GM21526 (cell line): ENCODE measurements at regions not wholly inside any gene's neighbourhood (a gene's known extent, or its start where the extent isn't known, plus 50 kb on each side); places are given as distances from the start of the nearest gene placed in this dataset.

Experiments used
- ATAC-seq: cut with Tn5 transposase; IDR thresholded peaks from one replicate; pipeline ENCODE4 v1.9.1; 2021; ENCODE audit warnings: moderate library complexity; ENCODE audit not compliant: unreplicated experiment, low FRiP score

DNA sequence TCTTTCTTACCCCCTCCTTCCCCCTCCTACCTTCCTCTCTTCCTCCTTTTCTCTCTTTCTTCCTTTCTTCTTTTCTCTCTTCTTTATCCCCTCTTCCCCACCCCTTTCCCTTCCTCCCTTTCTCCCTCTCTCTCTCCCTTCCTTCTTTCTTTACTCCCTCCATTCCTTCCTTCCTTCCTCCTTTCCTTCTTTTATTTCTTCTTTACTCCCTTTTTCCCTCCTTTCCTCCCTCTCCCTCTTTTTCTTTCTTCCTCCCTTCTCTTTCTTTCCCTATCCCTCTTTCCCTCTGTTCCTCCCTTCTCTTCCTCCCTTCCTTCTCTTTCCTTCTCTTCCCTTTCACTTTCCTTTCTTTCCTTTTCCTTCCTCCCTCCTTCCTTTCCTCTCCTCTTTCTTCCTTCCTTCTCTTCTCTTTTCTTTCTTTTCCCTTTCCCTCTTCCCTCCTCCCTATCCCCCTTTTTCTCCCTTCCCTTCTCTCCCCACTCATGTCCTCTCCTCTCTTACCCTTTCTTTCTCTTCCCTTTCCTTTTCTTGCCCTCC lies 302.3 kb upstream of the TBX3 start:
- no peak for ATAC-seq

DNA sequence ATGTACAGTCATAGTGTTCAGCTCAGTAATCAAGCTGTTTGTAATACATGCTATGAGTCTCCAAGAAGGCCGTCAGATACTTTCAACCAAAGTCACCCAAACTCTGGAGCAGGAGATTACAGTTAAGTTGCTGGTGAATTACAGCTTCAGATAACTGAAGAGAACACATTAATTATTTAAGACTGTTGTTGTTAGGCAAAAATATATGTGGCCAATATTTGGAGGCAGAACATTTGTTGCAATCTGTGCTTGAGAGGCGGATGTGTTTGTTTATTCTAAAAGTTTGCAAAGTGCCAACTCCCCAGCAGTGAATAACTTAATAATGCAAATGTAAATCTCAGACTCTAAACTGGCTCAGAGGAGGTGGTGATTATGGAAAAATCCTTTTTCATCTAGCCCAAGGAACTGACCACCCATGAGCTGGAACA lies 300.7 kb upstream of the TBX3 start:
- no peak for ATAC-seq

- ATAC-seq: no peak
These were observed 298.8 kb upstream of the TBX3 start for GRCh38 chr12:114982760-114983159.

DNA sequence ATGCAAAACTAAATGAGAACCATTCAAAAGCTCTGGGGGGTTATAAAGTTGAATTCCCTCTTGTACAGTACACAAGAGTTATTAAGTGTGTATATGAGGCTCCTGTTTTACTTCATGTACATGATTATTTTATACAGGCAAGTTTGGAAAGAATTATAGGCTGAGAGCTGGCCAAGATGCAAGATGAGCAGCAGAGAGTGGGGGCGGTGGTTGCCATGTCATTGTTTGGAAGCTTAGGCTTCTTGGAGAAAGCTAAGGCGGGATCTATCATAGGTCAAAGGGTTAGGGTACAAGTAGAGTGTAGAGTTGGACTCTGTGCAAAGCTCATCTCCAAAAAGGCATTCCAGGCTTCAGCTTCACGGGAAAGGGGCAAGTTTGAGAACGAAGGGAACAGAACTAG lies 297.1 kb upstream of the TBX3 start:
- no peak for ATAC-seq

DNA sequence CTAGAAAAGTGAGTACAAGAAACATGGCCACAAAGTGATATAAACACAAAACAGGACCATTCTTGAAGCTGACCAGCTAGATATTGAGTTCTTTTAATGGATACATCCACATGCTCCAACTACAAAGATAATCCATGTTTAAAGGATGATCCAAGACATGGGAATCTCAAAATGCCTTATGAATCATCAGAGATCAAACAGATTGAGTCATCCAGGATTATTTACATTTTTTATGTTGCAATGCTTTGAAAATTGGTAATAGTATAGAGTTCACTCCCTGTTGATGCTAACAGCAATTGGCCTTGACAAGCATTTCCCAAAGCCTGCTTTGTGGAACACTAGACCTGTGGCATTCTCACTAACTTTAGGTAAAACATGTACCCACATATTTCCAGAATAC lies 293.0 kb upstream of the TBX3 start:
- ATAC-seq: no peak

DNA sequence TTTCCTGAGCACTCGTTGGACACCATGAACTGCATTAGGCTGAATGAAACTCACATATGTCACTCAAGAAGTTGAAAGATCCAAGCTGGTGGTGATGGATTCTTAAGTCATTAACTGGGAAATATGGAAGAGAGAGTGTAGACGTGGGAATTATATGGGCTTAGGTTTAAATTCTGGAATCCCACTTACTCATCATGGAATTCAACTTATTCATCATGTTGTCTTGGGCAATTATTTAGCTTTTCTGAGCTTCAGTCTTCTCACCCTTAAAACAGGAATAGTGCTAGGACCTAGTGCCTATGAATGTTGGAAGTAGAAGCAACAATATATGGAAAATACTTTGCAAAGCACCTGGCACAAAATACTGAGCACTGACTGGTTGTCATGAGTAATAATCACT lies 292.4 kb upstream of the TBX3 start:
- ATAC-seq: no peak

DNA sequence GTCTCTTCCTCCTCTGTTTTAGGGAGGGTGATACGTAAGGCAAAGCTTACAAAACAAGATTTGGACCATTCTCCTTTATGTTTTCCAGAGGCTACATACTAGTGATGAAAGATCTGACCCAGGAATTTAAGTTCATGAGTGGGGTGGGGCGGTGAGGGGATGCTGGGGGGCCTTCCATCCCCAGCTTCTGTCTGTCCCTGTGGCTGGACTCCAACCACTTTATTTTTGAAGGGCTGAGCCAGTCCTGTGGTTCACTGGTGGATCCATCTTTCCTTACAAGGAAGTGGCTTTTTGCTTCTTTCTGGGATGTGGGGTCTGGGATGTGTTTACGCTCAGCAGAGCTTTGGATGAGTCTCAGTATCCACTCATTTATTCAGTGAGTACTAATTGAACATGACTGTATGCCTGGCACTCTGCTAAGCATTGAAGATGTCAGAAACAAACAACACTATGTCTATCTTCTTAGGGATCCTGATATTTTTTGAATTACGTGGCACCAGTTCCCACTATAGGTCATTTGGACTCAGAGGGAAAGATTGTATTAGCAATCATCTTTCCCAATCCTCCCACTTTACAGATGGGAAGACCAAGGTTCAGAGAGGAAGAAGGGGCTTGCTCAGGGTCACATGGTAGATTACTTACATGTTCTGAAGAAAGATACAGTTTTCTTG lies 291.8 kb upstream of the TBX3 start:
- ATAC-seq: no peak

- ATAC-seq: no peak
These were observed 291.1 kb upstream of the TBX3 start for GRCh38 chr12:114974826-114975639.

DNA sequence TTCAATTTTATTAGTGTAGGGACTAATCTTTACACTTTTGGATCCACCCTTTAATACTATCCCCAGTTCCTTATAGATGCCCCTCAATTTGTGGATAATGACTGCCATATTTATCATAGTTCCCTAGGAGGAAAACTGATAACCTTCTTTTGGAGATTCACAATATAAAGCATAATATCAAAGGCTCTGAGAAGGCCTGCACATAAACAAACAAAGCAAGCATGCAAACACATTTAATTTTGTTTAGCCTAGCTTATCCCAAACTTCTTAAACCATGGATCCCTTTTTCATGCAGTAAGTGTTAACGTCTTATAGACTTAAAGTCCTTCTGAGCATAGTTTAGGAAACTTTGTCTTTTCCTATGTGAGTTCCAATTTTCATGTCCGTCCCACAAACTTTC lies 290.4 kb upstream of the TBX3 start:
- no peak for ATAC-seq

- ATAC-seq: no peak
These were observed 284.8 kb upstream of the TBX3 start for GRCh38 chr12:114968727-114969126.

DNA sequence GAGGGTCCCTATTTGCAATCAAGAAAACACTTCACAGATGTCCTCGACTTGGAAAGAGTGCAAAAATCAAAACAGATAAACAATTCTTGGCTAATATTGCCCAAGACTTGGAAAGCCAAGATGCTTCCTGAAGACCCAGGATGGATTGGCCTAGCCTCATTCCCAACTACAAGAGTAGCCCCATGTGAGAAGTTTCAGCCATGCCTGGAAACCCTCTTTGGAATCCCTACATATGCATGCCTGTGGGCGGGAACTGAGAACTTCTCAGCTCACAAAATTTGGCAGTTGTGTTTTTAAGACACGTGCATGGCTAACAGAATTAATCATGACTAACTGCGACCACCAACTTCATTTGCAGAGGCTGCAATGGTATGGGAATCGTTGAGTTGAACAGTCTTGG lies 283.2 kb upstream of the TBX3 start:
- no peak for ATAC-seq

DNA sequence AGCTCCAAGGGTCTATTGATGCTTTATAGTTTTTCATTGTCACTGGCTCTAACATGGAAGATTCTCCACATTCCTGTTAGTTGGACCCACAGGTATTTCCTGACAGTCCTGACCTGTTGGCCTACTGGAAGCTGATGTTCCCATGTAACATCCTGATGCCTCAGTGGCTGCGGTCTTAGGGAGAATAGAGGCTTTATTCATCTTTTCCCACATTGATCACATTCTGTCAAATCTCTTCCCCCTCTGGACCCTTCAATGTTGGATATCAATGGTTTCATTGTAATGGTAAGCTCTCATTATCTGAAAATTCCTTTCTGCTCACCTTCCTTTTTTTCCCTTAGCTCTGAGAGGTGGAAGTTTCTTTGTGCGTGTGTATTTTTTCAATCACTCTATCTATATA lies 280.9 kb upstream of the TBX3 start:
- no peak for ATAC-seq

DNA sequence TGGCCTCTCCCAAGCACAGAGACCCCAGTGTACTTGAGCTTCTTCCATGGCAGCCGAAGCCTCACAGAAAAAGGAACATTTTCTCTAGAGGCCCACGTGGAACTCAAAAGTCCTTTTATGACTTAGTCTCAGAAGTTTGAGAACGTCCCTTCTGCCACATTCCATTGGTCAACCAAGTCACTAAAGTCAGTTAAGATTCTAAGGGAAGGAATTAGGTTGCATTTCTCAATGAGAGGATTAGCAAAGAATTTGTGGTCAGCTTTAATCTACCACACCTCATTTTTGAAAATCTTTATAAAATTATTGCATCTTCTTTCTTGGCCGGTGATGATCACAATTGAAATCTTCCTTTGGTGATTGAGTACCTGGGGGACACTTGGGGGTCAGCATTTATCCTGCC lies 279.9 kb upstream of the TBX3 start:
- no peak for ATAC-seq

- no peak for ATAC-seq
These were observed 277.5 kb upstream of the TBX3 start for GRCh38 chr12:114961491-114961890.

DNA sequence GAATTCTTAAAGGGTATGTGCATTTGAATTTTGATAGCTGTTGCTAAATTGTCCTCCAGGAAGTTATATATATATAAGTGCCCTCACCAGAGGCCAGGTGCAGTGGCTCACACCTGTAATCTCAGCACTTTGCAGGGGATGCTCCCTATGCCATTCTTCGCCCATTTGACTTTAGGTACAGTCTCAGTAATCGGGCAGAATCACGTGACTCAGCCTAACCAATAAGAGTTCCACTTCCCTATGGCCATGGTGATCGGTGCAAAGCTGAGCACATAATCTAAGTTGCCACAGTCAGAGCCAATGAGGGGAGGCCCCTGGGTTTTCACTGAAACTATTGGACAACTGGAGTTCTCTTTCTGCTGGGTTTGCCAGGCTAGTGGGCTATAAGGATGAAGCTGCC lies 274.6 kb upstream of the TBX3 start:
- no peak for ATAC-seq

GRCh38 chr12:114957225-114957624 lies 273.2 kb upstream of the TBX3 start:
- no peak for ATAC-seq

GRCh38 chr12:114955414-114956014 lies 271.5 kb upstream of the TBX3 start:
- ATAC-seq: no peak

DNA sequence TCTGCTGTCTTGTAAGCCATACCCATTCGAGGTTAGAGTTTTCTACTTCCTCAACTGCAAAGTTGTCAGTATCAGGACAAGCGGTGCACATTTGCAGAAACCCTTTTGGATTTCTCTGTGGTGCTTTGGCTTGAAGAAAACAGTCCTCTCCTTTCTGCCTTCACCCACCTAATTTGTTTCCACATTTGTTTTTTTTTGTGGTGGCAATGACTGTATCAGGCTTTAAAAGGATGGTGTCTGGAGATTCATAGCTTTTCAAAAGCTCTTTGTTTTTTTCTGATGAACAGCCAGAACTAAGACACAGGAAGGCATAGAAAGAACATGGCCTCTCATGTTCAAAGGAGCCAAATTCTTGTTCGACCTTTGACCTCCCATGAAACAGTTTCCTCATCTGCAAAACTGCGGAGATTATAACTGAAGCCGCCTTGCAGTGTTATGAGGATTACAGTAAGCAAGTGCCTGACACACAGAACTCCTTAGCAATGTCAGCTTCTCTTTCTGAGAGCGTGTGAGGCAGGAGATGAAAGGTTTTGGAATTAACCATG lies 270.6 kb upstream of the TBX3 start:
- ATAC-seq: no peak

DNA sequence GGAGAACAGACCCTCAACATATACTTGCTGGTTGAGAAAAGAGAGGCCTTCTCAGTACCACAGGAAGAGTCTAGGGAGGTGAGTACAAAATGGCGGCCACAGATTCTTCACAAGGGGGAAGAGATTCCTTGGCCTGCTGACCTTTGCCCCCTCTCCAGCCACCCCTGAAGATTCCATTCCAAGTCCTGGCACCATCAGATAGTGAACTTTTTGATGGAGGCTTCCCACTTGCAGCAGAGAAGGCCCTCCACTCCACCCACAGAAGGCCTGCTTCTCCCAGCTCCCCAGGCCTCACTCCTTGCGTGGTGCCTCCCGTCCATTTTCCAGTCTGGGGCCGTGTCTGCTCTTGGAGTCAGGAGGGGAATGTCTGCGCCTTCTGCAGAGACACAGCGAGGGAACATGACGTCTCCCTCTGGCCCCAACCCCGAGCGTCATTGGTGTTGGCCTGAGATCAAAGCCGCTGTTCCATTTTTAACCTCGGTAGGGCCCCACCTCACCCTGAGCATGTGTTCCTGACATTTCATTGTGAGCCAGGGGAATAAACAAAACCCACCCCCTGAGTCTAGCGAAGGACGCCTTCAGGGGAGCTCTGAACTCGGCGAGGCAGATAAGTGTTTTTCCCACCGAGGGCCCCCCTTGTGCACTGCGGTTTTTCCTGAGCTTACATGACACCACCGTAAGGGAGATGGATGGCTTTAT lies 268.7 kb upstream of the TBX3 start:
- ATAC-seq: no peak

GRCh38 chr12:114949058-114949820 lies 265.3 kb upstream of the TBX3 start:
- ATAC-seq: no peak
